ENCODE measurements at regions not wholly inside any gene's neighbourhood (a gene's known extent, or its start where the extent isn't known, plus 50 kb on each side); places are given as distances from the start of the nearest gene placed in this dataset.
"Not testable (repeated sequence)": the region's sequence is repeated elsewhere in the genome, so short reads cannot be mapped to it uniquely, and the experiment has no call there.

DNA sequence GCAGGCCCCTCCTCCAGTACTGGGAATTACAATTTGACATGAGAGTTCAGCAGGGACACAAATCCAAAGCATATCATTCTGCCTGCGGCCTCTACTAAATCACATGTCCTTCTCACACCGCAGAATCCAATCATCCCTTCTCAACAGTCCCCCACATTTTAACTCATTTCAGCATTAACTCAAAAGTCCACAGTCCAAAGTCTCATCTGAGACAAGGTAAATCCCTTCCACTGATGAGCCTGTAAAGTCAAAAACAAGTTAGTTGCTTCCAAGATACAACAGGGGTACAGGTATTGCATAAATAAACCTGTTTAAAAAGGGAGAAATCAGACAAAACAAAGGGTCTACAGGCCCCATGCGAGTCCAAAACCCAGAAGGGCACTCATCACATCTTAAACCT lies 64.0 kb downstream of the EBNA1BP2 start:
- H3K27ac ChIP-seq (ENCODE audit: low read depth in 2 of 2, low read length in 2 of 2): no peak overlapping the region
- no peaks in the 10 kb centered on the region for H3K27me3 ChIP-seq (ENCODE audit: control insufficient read depth in 2 of 2, insufficient read depth in 2 of 2, low read length in 2 of 2)
- H3K9ac ChIP-seq (ENCODE audit: low read depth in 1 of 2, low read length in 2 of 2): no peak overlapping the region
- H3K4me3 ChIP-seq (ENCODE audit: low read length in 2 of 2): no peak overlapping the region
- no peaks in the 10 kb centered on the region for H3K9me3 ChIP-seq (ENCODE audit: control insufficient read depth in 2 of 2, low read length in 2 of 2)
- H3K4me1 ChIP-seq (ENCODE audit: control insufficient read depth in 2 of 2, insufficient read depth in 2 of 2, low read length in 2 of 2): no peaks in the 10 kb centered on the region
- H3K36me3 ChIP-seq (ENCODE audit: control insufficient read depth in 2 of 2, insufficient read depth in 2 of 2, low read length in 2 of 2): no peaks in the 10 kb centered on the region

DNA sequence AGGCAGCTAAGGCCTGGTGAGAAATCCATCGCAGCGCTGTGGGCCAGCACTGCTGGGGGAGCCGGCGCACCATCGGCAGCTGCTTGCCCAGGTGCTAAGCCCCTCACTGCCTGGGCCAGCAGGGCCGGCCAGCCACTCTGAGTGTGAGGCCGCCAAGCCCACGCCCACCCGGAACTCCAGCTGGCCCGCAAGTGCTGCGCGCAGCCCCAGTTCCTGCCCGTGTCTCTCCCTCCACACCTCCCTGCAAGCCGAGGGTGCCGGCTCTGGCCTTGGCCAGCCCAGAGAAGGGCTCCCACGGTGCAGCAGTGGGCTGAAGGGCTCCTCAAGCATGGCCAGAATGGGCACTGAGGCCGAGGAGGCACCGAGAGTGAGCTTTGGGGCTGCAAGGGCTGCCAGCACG lies 64.4 kb downstream of the EBNA1BP2 start:
- Histone ChIP-seq H3K4me1 (ENCODE audit: control insufficient read depth in 2 of 2, insufficient read depth in 2 of 2, low read length in 2 of 2) (no peaks in the 10 kb centered on the region), H3K27me3 (ENCODE audit: control insufficient read depth in 2 of 2, insufficient read depth in 2 of 2, low read length in 2 of 2) (no peaks in the 10 kb centered on the region), H3K4me3 (ENCODE audit: low read length in 2 of 2) (no peak overlapping the region), H3K36me3 (ENCODE audit: control insufficient read depth in 2 of 2, insufficient read depth in 2 of 2, low read length in 2 of 2) (no peaks in the 10 kb centered on the region), H3K27ac (ENCODE audit: low read depth in 2 of 2, low read length in 2 of 2) (no peak overlapping the region), H3K9me3 (ENCODE audit: control insufficient read depth in 2 of 2, low read length in 2 of 2) (no peaks in the 10 kb centered on the region), H3K9ac (ENCODE audit: low read depth in 1 of 2, low read length in 2 of 2) (no peak overlapping the region)

DNA sequence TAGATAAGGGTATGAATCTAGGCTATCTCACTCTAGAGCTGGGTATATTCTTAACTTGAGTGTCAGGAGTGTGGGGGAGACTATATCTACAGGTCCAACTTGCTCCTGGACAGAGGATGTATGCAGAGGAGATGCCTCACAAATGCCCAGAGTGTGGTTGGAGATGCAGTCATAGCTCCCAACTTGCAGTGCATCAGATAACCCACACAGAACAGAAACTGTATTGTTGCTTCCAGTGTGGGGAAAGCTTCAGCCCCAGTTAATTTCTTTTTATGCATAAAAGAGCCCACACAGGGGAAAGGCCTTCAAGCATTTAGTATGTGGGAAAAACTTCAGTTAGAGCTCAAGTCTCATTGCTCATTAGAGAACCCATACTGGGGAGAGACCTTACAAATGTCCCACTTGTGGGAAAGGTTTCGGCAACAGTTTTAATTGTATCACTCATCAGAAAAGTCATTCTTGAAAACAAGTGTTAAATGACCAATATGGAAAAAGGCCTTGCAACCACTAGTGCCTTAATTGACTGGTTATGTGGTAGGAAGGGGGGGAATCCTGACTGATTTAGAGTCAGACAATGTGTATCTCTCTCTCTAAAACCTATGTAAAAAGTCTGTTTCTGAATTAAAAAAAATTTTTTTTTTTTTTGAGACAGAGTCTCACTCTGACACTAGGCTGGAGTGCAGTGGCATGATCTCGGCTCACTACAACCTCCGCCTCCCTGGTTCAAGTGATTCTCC lies 67.9 kb downstream of the EBNA1BP2 start:
- Histone ChIP-seq H3K4me1 (ENCODE audit: control insufficient read depth in 2 of 2, insufficient read depth in 2 of 2, low read length in 2 of 2) (no peaks in the 10 kb centered on the region), H3K9me3 (ENCODE audit: control insufficient read depth in 2 of 2, low read length in 2 of 2) (no peaks in the 10 kb centered on the region), H3K36me3 (ENCODE audit: control insufficient read depth in 2 of 2, insufficient read depth in 2 of 2, low read length in 2 of 2) (no peaks in the 10 kb centered on the region), H3K4me3 (ENCODE audit: low read length in 2 of 2) (no peak overlapping the region), H3K27ac (ENCODE audit: low read depth in 2 of 2, low read length in 2 of 2) (no peak overlapping the region), H3K27me3 (ENCODE audit: control insufficient read depth in 2 of 2, insufficient read depth in 2 of 2, low read length in 2 of 2) (no peaks in the 10 kb centered on the region), H3K9ac (ENCODE audit: low read depth in 1 of 2, low read length in 2 of 2) (no peak overlapping the region)

DNA sequence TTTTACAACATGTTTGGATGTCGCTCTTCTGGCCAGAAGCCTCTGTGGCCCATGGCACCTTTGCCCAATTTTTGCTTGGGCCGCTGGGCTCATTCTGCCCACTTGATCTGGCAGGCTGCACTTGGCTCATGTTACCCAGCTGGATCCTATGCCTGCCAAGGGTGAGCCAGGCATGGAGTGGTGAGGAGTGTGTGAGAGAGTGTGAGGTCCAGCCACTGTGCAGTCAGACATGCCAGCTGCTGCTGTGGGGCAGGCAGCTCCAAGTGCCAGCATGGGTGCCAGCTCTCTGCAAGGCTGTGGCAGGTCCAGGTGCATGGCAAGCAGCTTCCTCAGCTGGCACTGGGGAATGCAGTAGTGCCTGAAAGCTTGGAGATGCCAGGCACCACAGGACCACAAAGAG lies 71.0 kb downstream of the EBNA1BP2 start:
- no peak overlapping the region for H3K4me3 ChIP-seq (ENCODE audit: low read length in 2 of 2)
- H3K36me3 ChIP-seq (ENCODE audit: control insufficient read depth in 2 of 2, insufficient read depth in 2 of 2, low read length in 2 of 2): no peaks in the 10 kb centered on the region
- H3K27me3 ChIP-seq (ENCODE audit: control insufficient read depth in 2 of 2, insufficient read depth in 2 of 2, low read length in 2 of 2): no peaks in the 10 kb centered on the region
- no peaks in the 10 kb centered on the region for H3K9me3 ChIP-seq (ENCODE audit: control insufficient read depth in 2 of 2, low read length in 2 of 2)
- no peak overlapping the region for H3K27ac ChIP-seq (ENCODE audit: low read depth in 2 of 2, low read length in 2 of 2)
- H3K9ac ChIP-seq (ENCODE audit: low read depth in 1 of 2, low read length in 2 of 2): no peak overlapping the region
- H3K4me1 ChIP-seq (ENCODE audit: control insufficient read depth in 2 of 2, insufficient read depth in 2 of 2, low read length in 2 of 2): no peaks in the 10 kb centered on the region

DNA sequence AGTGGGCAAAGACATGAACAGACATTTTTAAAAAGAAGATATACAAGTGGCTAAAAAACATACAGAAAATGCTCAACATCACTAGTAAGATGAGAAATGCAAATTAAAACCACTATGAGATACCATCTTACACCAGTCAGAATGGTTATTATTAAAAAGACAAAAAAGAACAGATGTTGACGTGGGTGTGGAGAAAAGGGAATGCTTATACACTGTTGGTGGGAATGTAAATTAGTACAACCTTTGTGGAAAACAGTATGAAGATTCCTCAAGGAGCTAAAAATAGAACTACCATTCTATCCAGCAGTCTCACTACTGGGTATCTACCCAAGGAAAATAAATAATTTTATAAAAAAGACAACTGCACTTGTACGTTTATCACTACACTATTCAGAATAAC lies 73.9 kb downstream of the EBNA1BP2 start:
- Histone ChIP-seq H3K27me3 (ENCODE audit: control insufficient read depth in 2 of 2, insufficient read depth in 2 of 2, low read length in 2 of 2) (no peaks in the 10 kb centered on the region), H3K36me3 (ENCODE audit: control insufficient read depth in 2 of 2, insufficient read depth in 2 of 2, low read length in 2 of 2) (no peaks in the 10 kb centered on the region), H3K27ac (ENCODE audit: low read depth in 2 of 2, low read length in 2 of 2) (no peak overlapping the region), H3K4me1 (ENCODE audit: control insufficient read depth in 2 of 2, insufficient read depth in 2 of 2, low read length in 2 of 2) (no peaks in the 10 kb centered on the region), H3K4me3 (ENCODE audit: low read length in 2 of 2) (no peak overlapping the region), H3K9ac (ENCODE audit: low read depth in 1 of 2, low read length in 2 of 2) (no peak overlapping the region), H3K9me3 (ENCODE audit: control insufficient read depth in 2 of 2, low read length in 2 of 2) (no peaks in the 10 kb centered on the region)

DNA sequence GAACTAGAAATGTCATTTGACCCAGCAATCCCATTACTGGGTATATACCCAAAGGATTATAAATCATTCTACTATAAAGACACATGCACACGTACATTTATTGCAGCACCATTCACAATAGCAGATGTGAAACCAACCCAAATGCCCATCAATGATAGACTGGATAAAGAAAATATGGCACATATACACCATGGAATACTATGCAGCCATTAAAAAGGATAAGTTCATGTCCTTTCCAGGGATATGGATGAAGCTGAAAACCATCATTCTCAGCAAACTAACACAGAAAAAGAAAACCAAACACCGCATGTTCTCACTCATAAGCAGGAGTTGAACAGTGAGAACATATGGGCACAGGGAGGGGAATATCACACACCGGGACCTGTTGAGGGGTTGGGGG lies 75.6 kb downstream of the EBNA1BP2 start:
- not testable (repeated sequence) for H3K9me3 ChIP-seq (ENCODE audit: control insufficient read depth in 2 of 2, low read length in 2 of 2); H3K9ac ChIP-seq (ENCODE audit: low read depth in 1 of 2, low read length in 2 of 2); H3K4me3 ChIP-seq (ENCODE audit: low read length in 2 of 2); H3K27ac ChIP-seq (ENCODE audit: low read depth in 2 of 2, low read length in 2 of 2); H3K4me1 ChIP-seq (ENCODE audit: control insufficient read depth in 2 of 2, insufficient read depth in 2 of 2, low read length in 2 of 2); H3K36me3 ChIP-seq (ENCODE audit: control insufficient read depth in 2 of 2, insufficient read depth in 2 of 2, low read length in 2 of 2); H3K27me3 ChIP-seq (ENCODE audit: control insufficient read depth in 2 of 2, insufficient read depth in 2 of 2, low read length in 2 of 2)

DNA sequence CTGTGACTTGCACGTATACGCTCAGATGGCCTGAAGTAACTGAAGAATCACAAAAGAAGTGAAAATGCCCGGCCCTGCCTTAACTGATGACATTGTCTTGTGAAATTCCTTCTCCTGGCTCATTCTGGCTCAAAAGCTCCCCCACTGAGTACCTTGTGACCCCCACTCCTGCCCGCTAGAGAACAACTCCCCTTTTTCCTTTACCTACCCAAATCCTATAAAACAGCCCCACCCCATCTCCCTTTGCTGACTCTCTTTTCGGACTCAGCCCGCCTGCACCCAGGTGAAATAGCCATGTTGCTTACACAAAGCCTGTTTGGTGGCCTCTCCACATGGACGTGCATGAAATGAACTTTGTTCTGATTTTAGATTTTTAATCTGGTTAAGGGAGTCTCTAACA lies 81.3 kb downstream of the EBNA1BP2 start:
- H3K4me1 ChIP-seq (ENCODE audit: control insufficient read depth in 2 of 2, insufficient read depth in 2 of 2, low read length in 2 of 2); H3K27ac ChIP-seq (ENCODE audit: low read depth in 2 of 2, low read length in 2 of 2); H3K36me3 ChIP-seq (ENCODE audit: control insufficient read depth in 2 of 2, insufficient read depth in 2 of 2, low read length in 2 of 2); H3K4me3 ChIP-seq (ENCODE audit: low read length in 2 of 2); H3K27me3 ChIP-seq (ENCODE audit: control insufficient read depth in 2 of 2, insufficient read depth in 2 of 2, low read length in 2 of 2); H3K9me3 ChIP-seq (ENCODE audit: control insufficient read depth in 2 of 2, low read length in 2 of 2); H3K9ac ChIP-seq (ENCODE audit: low read depth in 1 of 2, low read length in 2 of 2): not testable (repeated sequence)

DNA sequence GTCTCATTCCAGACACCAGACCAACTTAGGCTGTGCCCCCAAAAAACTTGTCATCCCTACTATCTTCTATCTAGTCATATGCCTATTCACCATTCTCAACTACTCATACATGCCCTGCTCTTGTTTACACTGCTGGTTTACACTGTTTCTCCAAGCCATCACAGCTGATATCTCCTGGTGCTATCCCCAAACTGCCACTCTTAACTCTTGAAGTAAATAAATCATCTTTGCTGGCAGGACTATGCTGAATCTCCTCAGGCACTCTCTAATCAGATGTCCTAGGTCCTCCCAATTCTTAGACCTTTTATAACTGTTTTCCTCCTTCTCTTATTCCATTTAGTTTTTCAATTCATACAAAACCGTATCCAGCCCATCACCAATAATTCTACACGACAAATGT lies 81.9 kb downstream of the EBNA1BP2 start:
- not testable (repeated sequence) for H3K27ac ChIP-seq (ENCODE audit: low read depth in 2 of 2, low read length in 2 of 2); H3K4me1 ChIP-seq (ENCODE audit: control insufficient read depth in 2 of 2, insufficient read depth in 2 of 2, low read length in 2 of 2); H3K27me3 ChIP-seq (ENCODE audit: control insufficient read depth in 2 of 2, insufficient read depth in 2 of 2, low read length in 2 of 2); H3K36me3 ChIP-seq (ENCODE audit: control insufficient read depth in 2 of 2, insufficient read depth in 2 of 2, low read length in 2 of 2); H3K9ac ChIP-seq (ENCODE audit: low read depth in 1 of 2, low read length in 2 of 2); H3K4me3 ChIP-seq (ENCODE audit: low read length in 2 of 2); H3K9me3 ChIP-seq (ENCODE audit: control insufficient read depth in 2 of 2, low read length in 2 of 2)

DNA sequence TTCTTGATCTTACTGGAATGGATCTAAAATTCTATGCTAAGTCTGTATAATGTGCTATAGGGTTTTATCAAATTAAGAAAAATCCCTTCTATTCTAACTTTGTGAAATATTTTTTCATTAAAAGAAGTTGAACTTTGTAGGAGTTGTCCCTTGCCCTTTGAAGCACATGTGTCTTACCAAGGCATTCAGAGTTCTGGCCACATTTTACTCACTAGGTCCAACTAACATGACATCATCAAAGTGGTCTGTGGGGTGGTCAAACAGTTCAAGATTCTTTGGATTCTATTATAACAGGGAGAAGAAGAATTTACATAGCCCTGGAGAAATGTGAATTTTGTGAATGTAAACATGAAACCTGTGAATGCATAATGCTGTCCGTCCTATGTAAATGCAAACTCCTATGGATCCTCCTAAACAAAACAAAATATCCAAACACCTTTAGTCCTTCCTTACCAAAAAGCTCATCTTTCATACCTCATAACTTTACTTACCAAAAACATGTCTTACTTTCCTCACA lies 88.7 kb downstream of the EBNA1BP2 start:
- Histone ChIP-seq H3K9me3 (ENCODE audit: control insufficient read depth in 2 of 2, low read length in 2 of 2) (no peaks in the 10 kb centered on the region), H3K4me3 (ENCODE audit: low read length in 2 of 2) (no peak overlapping the region), H3K27ac (ENCODE audit: low read depth in 2 of 2, low read length in 2 of 2) (no peak overlapping the region)

DNA sequence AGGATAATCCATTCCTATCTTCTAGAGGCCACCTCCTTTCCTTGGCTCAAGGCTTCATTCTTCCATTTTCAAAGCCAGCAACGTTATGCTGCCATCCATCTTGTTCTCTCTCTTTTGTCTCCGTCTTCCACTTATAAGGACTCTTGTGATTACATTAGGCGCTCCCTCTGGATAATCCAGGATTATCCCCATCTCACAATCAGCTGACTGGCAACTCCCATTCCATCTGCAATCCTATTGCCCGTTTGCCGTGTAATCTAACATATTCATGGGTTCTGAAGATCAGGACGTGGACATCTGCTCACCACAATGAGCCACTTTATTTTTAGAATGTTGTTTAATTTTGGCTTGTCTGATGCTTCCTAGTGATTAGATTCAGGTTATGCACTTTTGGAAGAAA lies 89.3 kb downstream of the EBNA1BP2 start:
- Histone ChIP-seq H3K27ac (ENCODE audit: low read depth in 2 of 2, low read length in 2 of 2) (no peak overlapping the region), H3K9ac (ENCODE audit: low read depth in 1 of 2, low read length in 2 of 2) (no peak overlapping the region), H3K36me3 (ENCODE audit: control insufficient read depth in 2 of 2, insufficient read depth in 2 of 2, low read length in 2 of 2) (no peaks in the 10 kb centered on the region)

More for the DNA sequence above, 88.7 kb downstream of the EBNA1BP2 start:
- H3K27me3 ChIP-seq (ENCODE audit: control insufficient read depth in 2 of 2, insufficient read depth in 2 of 2, low read length in 2 of 2): no peaks in the 10 kb centered on the region
- H3K36me3 ChIP-seq (ENCODE audit: control insufficient read depth in 2 of 2, insufficient read depth in 2 of 2, low read length in 2 of 2): no peaks in the 10 kb centered on the region
- no peak overlapping the region for H3K9ac ChIP-seq (ENCODE audit: low read depth in 1 of 2, low read length in 2 of 2)
- H3K4me1 ChIP-seq (ENCODE audit: control insufficient read depth in 2 of 2, insufficient read depth in 2 of 2, low read length in 2 of 2): no peaks in the 10 kb centered on the region

More for the DNA sequence above, 89.3 kb downstream of the EBNA1BP2 start:
- Histone ChIP-seq H3K9me3 (ENCODE audit: control insufficient read depth in 2 of 2, low read length in 2 of 2) (no peaks in the 10 kb centered on the region), H3K4me3 (ENCODE audit: low read length in 2 of 2) (no peak overlapping the region), H3K27me3 (ENCODE audit: control insufficient read depth in 2 of 2, insufficient read depth in 2 of 2, low read length in 2 of 2) (no peaks in the 10 kb centered on the region), H3K4me1 (ENCODE audit: control insufficient read depth in 2 of 2, insufficient read depth in 2 of 2, low read length in 2 of 2) (no peaks in the 10 kb centered on the region)

Measured in mucosa of rectum (tissue), 2 donors.